Erythroblast (primary cell): ENCODE measurements at regions not wholly inside any gene's neighbourhood (a gene's known extent, or its start where the extent isn't known, plus 50 kb on each side); places are given as distances from the start of the nearest gene placed in this dataset.

ENCODE experiments used
- GATA1 ChIP-seq: IDR thresholded peaks from 2 replicates; pipeline ENCODE4 v1.6.1; 2011; ENCODE audit warnings: low read depth, mild to moderate bottlenecking, control low read depth, low read length, moderate library complexity
- POLR2A ChIP-seq: IDR thresholded peaks from 2 replicates; pipeline ENCODE4 v1.6.1; 2011; ENCODE audit warnings: mild to moderate bottlenecking, low read length

GRCh38 chrX:40151211-40152172 lies 53.7 kb upstream of the BCOR start:
- no peak for TF ChIP-seq POLR2A
- no peak for TF ChIP-seq GATA1
